ENCODE measurements at regions not wholly inside any gene's neighbourhood (a gene's known extent, or its start where the extent isn't known, plus 50 kb on each side); places are given as distances from the start of the nearest gene placed in this dataset.
"Not testable (repeated sequence)": the region's sequence is repeated elsewhere in the genome, so short reads cannot be mapped to it uniquely, and the experiment has no call there.

DNA sequence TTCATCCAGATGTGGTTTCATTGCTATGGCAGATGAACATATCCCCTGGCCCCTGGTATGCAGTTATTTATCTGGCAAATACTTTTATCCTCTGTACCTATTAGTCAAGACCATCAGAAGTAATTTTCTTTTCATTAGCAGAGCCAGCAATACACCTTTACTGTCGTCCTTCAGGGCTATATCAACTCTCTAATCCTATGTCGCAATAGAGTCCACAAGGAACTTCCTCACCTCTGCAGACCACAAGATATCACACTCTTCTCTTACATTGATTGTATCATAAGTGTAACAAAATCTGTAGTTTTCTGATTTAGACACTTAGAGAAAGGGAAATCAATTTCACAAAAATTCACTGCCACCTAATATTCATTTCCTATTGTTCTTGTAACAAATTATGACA, 252.9 kb upstream of the DCC start:
- no peak for DNase-seq

DNA sequence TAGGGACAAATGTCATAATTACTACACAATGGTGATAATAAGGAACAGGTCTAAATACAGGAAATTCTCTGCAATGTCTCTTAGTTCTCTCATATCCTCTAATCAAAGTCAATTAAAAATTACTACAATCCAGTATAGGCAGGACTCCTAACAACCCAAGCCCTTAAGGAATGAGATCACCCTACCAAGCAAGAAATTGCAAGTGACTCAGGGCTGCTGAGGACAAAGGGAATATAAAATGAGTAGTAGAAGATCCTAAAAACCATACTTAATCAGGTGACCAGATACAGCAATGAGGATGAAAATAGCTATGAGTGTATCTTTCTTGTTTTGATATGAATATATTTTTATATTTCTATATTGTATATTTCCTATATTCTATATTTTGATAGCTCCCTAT, 250.0 kb upstream of the DCC start:
- DNase-seq, result no peak

DNA sequence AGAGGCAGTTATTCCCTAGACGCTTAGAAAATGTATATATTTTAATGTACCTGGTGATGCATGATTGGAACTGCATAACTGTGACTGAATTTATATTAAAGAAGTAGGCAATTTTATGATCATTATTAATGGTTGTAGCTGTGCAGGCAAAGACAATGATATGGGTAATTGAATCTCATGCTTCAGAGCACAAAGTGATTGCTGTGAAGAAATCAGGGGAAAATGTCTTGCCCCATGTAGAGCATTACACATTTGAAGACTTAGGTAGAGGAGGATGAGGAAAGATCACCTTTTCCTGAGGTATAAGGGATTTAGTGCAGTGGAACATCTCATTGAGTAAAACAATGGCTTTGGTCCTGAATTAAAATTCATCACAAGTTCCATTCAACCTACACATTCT, 246.8 kb upstream of the DCC start:
- no peak for DNase-seq

DNA sequence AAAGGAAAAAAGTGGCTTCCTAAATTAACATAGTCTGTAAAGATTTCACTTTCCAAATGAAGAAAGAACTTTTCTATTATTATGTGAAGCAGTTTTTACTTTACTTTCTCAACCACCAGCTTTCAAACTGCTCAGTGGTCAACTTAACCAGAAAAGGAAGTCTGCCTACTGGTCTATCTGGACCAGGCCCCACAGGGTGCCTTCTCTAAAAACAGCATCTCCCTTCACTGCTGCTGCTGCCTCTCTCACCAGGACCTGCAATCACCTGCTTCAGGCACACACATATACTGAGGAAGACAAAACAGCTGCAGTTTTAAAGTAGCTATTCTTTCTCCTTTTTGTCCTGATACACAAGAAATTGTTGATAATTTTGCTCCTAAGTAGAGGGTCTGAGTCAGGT, 221.3 kb upstream of the DCC start:
- DNase-seq, result no peak

DNA sequence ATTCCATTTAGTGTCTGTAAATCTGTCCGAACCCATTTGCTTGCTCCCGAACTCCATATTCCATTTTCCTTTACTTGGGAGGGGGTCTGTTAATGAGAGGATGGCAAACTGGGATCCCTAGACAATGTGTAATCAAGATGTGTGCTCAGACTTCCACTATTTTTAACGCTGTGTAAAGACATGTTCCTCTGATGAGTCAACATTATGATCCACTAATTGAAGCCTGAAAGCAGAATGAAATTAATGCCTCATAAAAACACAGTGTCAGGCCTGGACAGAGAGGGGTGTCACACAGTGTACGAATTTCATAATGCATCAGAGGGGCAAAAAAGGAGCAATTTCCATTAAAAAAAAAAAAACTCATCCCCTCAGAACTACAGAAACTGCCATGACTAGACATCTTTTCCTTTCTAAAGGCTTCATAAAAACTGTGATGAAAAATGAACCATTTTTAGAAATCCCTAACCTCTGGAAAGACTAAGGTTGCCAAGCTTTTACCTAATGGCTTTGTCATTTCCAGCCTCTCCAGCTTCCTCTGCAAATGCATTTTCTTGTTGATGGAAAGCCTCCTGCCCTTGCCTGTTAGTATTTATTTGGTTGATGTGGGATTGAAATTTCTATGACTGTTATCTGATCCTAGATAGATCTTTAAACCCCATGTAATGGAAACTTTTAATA, 209.2 kb upstream of the DCC start:
- no peak for DNase-seq

DNA sequence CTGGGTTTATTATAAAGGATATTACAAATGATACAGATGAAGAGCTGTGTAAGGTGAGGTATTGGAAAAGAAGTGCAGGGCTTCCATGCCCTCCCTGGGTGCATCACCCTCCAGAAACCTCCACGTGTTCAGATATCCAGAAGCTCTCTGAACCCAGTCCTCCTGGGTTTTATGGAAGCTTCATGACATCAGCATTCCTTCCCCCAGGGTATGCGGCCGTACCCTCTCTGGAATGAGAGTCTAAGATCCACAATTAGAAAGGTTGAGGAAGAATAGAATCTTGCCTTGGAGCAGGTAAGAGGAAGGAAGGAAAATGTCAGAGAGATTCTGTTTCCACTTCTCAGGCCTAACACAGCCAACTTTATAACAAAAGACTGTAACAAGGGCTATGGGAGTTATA, 208.2 kb upstream of the DCC start:
- DNase-seq, result no peak

DNA sequence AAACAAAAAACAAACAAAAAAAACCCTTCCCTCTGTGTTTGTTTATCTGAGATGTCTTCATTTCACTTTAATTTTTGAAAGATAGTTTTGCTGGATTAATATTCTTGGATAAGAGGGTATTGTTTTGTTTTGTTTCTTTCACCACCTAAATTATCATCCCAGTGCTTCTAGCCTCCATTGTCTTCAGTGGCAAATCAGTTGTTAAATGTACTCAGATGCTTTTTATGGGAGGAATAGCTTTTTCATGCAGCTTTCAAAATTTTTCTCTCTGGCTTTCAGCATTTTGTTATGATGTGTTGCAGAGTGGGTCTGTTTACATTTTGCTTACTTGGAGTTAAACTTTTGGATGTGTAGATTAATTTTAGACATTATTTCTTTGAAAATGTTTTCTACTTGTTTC, 203.5 kb upstream of the DCC start:
- no peak for DNase-seq

DNA sequence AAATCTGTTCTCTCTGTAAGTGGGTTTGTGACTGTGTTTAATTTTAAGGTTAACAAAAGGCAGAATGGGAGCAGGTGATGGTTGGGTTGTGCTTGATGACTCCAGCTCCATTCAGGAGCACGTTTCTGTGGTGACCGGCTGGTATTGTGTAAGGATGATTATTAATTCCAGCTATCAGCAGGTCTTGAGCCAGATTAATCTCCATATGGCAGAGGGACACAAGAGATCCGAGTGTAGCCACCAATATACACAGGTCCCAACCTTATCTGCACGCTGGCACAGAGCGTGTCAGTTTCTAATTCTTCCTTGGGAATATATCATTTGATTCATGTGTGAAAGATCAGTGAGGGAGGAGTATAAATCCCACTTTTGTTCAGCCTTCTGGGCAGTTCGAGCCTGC, 199.0 kb upstream of the DCC start:
- DNase-seq, result no peak

DNA sequence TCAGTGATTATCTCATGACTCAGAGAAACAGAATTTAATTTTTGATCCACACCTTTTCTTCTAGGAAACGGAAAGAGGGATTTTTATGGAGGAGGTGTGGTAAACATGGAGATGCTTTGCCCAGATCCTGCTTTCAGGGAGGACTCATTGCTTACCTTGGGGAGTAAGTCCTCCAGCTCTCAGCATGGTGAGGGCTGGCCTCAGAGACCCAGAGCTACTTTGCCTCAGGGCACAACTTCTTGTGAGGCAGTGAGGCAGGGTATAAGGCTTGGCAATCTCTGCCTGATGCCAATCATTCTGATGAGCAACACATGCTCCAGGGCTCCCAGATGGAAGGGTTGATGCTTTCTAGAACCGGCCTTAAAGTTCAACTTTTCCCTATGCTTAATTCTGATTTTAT, 189.9 kb upstream of the DCC start:
- DNase-seq, result no peak

DNA sequence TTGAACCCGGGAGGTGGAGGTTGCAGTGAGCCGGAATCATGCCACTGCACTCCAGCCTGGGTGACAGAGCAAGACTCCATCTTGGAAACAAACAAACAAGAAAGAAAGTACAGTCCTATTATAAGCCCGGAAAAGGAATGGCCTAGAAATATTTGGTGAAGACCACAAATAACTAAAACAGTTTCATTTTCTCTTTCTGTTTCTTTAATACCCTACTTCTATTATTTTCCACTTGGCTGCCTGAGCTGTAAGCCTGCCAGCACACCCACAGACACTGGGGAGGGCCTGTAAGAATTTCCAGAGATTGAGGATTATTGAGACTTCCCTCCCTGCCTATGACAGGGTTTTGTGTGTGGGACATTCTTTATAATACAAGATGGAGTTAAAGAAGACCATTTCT, 188.0 kb upstream of the DCC start:
- no peak for DNase-seq

DNA sequence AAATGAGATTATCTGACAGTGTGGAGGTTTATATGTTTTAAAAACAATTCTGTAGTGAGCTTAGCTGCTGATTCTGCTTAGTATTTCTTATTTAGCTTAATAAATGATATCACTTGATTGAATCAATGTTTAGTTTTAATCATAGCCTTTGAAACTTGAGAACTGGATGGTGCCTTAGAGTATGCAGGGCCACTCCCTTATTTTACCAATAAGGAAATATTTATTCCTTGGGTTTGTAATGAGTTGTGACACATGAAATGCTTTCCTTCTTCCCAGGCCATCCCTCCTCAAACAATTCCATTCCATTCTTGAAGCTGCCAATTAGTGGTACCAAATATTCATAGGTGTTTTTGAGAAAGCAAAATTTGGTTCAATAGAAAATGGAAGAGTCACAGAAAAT, 183.8 kb upstream of the DCC start:
- DNase-seq, result no peak

DNA sequence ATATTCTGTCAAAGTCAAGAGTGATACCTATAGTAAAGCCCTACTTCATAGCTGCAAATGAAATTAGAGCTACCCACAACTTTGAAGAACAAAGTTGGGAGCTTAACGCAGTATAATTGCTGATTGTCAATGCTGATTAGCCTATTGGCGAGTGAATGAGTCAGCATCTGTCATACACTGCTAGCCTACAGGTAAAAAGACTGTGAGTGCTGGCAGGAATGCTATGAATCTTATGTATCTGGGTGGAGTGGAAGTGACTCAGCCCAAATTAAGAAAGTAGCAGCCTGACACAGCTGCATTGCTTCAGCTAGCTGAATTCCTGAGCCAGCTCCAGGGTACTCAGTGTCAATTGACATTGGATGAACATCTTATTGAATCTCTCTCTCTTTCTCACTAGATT, 179.4 kb upstream of the DCC start:
- no peak for DNase-seq

DNA sequence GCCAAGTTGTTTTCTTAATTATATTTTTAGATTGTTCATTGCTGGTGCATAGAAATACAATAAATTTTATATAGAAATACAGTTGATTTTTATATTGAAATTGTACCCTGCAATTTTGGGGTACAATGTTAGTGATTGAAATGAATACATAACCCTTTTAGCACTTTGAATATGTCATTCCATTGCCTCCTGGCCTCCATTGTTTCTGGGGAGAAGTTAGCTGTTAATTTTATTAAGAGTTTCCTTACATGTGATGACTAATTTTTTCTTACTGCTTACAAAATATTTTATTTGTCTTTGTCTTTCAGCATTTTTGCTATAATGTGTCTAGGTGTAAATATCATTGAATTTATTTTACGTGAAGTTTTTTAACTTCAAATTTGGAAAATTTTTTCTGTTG, 176.5 kb upstream of the DCC start:
- DNase-seq, result no peak

DNA sequence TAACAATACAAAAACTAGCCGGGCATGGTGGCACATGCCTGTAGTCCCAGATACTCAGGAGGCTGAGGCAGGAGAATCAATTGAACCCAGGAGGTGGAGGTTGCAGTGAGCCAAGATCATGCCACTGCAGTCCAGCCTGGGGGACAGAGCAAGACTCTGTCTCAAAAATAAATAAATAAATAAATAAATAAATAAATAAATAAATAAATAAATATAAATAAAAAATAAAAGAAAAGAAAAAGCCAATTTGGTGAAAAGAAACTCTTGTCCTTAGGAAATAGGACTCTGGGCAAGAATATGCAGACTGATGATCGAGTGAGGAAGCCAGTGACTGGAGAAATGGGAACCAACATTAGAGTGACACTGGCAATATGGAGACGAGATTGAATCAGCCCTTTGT, 171.9 kb upstream of the DCC start:
- DNase-seq, result not testable (repeated sequence)

DNA sequence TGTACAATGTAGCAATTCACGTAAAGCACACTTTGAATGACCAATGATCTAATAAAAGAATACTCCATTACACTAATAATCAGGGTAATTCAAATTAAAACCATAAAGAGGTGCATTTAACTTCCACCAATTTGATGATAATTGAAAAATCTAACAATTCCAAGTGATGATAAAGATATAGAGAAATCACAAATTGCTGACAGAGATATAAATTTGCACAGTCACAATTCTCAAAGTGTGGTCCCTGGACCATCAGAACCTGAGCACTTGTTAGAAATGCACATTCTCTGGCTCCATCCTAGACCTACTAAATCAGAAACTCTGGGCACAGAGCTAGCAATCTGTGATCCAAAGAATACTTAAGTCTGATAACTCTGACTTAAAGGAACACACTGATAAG, 165.8 kb upstream of the DCC start:
- no peak for DNase-seq

DNA sequence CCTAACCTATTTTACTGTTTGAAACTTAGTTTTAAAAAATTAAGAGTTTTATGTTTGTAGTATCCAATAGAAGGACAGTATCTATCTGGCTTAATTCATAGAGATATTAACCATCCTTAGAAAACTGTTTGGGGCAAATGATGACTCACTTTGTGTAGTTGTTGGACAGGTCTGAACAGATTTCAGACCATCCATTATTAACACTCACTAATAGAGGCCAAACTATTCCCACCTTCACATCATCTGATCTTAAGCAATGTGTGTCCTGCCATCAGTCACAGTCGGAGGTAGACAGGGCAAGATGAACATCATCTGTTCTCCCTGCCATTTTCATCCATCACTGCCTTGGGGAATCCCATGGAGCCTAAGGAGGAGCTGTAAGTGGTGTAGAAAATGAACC, 164.6 kb upstream of the DCC start:
- no peak for DNase-seq

DNA sequence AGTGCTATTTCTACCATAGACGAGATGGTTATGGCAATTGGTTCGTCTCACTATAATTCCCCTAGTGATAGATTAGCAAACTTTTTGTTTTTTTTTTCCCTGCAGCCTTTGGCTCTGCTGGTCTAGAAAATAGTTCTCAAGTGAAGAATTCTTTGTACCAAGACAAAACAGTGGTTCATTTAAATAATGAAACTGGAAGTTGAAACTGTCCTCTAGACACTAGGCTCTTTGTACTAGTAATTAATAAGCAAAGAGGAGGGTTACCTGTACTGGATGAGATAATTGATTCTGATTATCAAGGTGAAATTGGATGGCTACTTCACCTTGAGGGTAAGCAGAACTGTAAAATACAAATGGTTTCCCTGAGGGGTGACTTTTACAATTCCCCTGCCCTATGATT, 156.9 kb upstream of the DCC start:
- no peak for DNase-seq

DNA sequence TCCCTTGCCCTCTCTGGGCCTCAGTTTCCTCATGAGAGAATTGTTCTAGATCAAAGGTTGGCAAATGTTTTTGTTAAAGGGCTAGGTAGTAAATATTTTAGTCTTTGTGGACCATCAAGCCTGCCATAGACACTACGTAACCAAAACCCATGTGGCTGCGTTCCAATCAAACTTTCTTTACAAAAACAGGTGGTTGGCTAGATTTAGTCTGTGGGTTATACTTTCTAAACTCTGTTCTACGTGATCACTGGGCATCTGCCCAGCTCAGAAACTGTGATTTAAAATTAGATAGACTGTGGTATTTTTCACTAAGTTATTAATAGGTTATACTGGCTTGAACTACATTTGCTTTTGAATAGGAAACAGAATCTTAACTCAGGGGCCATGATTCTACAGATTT, 149.8 kb upstream of the DCC start:
- no peak for DNase-seq

DNA sequence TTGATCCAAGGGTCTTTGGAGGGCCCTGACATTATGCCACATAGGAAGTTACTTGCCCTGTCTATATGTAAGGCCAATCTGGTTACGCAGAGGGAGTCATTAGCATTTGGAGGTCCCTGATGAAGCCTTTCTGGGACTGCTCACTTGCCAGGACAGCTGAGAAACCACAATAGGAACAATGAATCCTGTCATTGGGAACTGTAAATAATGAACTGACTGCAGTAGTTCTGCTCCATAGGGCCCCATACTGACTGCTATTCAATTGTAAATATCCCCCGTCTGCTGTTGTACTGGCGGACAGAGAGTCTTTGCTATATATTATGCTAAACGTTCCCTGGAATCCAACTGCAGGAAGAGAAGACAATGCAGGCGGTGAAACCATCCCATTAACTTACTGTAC, 149.4 kb upstream of the DCC start:
- DNase-seq, result no peak

DNA sequence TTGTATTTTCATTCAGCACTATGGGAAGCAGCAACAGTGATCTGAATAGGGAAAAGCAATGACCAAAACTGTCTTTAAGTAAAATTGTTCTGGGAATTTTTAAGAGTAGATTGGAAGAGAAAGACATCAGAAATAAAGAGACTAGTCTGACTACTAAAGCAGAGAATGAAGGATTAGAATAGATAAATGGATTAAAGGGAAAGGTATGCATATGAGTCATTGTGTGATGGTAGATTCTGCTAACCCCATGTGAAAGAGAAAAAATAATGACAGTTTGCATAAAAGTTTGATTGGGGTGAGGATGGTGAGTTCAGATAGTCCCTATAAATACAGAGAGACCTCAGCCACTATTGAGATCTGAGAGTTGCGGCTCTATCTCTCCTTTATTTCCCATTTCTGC, 139.6 kb upstream of the DCC start:
- DNase-seq, result peak; percentile 0

DNA sequence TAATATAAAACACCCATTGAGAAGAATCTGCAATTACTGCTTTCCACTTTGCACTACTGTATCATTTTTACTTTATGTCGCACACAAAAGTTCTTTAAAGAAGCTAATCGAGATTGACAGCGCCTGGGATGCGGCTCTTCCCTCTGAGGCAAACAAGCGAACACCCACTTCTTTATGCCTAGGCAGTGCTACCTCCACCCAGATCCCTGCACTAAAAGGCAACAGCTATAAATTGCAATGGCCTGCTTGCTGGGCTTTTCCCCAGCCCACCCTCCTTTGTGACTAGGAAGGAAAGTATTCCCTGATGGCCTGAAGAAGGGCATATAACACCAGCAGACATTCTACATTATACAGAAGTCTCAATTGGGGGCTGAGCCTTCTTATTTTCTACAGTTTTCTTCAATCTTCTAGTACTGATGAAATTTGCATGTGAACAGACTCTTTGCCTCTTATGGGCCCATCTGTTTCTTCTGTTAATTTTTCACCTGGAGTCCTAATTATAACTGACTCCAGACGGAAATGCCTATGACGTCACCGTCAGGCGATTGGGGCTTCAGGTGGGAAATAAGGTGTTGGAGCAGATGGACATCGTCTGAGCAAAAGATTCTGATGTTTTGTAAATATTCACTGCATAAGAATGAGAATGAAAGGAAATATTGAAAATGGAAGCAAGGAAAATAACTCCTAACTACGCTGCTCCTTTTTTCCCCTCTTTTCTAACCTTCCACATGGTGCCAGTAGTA, 138.9 kb upstream of the DCC start:
- no peak for DNase-seq

DNA sequence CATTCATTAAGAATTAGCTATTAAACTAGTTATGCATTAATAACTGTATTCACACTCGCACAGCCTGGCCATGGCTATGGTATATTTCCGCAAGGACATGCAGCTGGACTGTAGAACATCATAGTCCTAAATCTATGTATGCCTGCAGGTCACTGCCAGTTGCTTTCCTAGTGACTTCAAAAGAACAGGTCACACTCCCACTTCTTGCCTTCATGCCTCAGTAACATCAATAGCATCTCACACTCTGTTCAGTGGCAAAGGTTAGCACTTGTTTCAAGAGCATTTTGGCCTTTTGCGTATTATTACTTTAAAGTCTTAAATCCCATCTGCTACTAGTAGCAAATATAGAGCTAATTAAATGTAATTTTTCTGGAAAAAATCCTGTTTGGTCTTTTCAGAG, 131.4 kb upstream of the DCC start:
- no peak for DNase-seq

DNA sequence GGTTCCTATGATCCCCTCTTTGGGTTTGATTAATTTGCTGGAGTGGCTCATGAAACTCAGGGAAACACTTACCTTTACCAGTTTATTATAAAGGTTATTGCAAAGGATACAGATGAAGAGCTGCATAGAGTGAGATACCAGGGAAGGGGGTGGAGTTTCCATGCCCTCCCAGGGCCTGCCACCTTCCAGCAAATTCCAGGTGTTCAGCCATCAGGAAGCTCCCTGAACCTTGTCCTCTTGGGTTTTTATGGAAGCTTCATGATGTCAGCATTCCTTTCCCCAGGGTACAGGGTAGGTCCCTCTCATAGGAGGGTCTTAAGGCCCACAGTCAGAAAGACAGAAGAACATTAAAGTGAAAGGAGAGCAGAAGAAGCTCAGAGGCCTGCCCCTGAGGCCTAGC, 123.9 kb upstream of the DCC start:
- no peak for DNase-seq

DNA sequence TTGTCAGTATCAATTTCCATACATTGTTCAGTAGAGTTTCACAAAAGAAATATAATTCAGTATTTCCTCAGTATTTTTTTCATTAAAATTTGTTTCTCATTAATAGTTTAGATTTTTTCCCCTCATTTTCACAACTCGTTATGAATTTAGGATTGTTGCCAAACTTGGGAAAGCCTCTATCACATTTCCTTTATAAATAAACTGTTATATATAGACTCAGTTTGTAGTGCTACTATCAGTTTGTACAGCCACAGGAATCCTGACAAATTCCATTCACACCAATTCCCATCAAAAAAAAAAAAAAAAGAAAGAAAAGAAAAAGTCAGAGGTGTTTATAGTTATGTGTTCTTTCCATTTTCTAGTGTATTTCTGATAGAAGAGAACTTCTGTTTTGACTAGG, 123.3 kb upstream of the DCC start:
- no peak for DNase-seq

DNA sequence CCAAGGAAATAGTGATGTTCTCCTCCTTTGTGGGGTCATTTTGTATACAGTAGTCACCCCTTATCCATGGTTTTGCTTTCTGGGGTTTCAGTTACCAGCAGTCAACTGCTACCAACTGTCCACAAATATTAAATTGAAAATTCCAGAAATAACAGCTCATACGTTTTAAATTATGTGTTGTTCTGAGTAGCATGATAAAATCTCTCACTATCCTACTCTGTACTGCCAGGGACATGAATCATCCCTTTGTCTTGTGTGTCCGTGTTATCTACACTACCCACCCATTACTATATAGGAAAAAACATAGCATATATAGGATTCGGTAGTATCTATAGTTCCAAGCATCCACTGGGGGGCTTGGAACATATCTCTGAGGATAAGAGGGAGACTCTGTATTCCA, 120.9 kb upstream of the DCC start:
- DNase-seq, result no peak
